DND-41 (cell line): ENCODE measurements at regions not wholly inside any gene's neighbourhood (a gene's known extent, or its start where the extent isn't known, plus 50 kb on each side); places are given as distances from the start of the nearest gene placed in this dataset.

Experiments used
- ATAC-seq: fragments of 200-7000 bp; cut with Tn5 transposase; 3 replicates; pipeline ENCODE4 v1.9.1; 2021; ENCODE audit warnings: low read depth; ENCODE audit not compliant: insufficient read depth
- DNase-seq: peaks from one replicate; pipeline ENCODE4 v3.0.0-alpha.2; 2020
- H2AFZ ChIP-seq: 2 replicates; pipeline ENCODE4 v1.6.0; 2012; ENCODE audit warnings: low read depth, low read length
- H3K27ac ChIP-seq: 2 replicates; pipeline ENCODE4 v1.5.1; 2012; ENCODE audit warnings: low read length, inconsistent platforms
- H3K27me3 ChIP-seq: fragments of 200-600 bp; sonication (generic); 2 replicates; pipeline ENCODE4 v1.6.0; 2012; ENCODE audit warnings: low read length, mild to moderate bottlenecking, inconsistent platforms; ENCODE audit not compliant: insufficient read depth, poor library complexity
- H3K36me3 ChIP-seq: 2 replicates; pipeline ENCODE4 v1.5.1; 2012; ENCODE audit warnings: low read length, inconsistent platforms; ENCODE audit not compliant: insufficient read depth
- H3K4me1 ChIP-seq: 2 replicates; pipeline ENCODE4 v1.5.1; 2012; ENCODE audit warnings: mild to moderate bottlenecking, low read length; ENCODE audit not compliant: insufficient read depth
- H3K4me2 ChIP-seq: 2 replicates; pipeline ENCODE4 v1.6.0; 2012; ENCODE audit warnings: mild to moderate bottlenecking, moderate library complexity, low read length, inconsistent platforms; ENCODE audit not compliant: insufficient read depth
- H3K4me3 ChIP-seq, 2 experiments: fragments of 200-600 bp in 1 of 2; shearing (Covaris generic) in 1 of 2; 2 replicates each; pipeline ENCODE4 v1.5.1; 2012 to 2016; ENCODE audit warnings: inconsistent platforms in 2 of 2, low read length in 2 of 2, mild to moderate bottlenecking in 2 of 2, low read depth in 1 of 2, moderate library complexity in 1 of 2
- H3K79me2 ChIP-seq: 2 replicates; pipeline ENCODE4 v1.6.0; 2012; ENCODE audit warnings: low read length, inconsistent platforms; ENCODE audit not compliant: insufficient read depth
- H3K9ac ChIP-seq: 2 replicates; pipeline ENCODE4 v1.6.0; 2012; ENCODE audit warnings: low read depth, mild to moderate bottlenecking, inconsistent platforms, low read length, moderate library complexity
- H3K9me3 ChIP-seq: 2 replicates; pipeline ENCODE4 v1.5.1; 2012; ENCODE audit warnings: low read length, moderate library complexity, mild to moderate bottlenecking, inconsistent platforms; ENCODE audit not compliant: insufficient read depth, severe bottlenecking
- H4K20me1 ChIP-seq: 2 replicates; pipeline ENCODE4 v1.6.0; 2012; ENCODE audit warnings: low read length; ENCODE audit not compliant: insufficient read depth
- EZH2 ChIP-seq: IDR thresholded peaks from 3 replicates; pipeline ENCODE4 v1.6.1; 2012; ENCODE audit warnings: borderline replicate concordance, low read depth, mild to moderate bottlenecking, moderate library complexity, low read length, inconsistent platforms; ENCODE audit not compliant: severe bottlenecking
- TF ChIP-seq, protein P1 (sequence below): IDR thresholded peaks from 2 replicates; pipeline ENCODE4 v1.5.1; 2012; ENCODE audit warnings: borderline replicate concordance, low read length, moderate library complexity, mild to moderate bottlenecking; ENCODE audit not compliant: poor library complexity, severe bottlenecking; ENCODE audit errors: extremely low read depth

DNA sequence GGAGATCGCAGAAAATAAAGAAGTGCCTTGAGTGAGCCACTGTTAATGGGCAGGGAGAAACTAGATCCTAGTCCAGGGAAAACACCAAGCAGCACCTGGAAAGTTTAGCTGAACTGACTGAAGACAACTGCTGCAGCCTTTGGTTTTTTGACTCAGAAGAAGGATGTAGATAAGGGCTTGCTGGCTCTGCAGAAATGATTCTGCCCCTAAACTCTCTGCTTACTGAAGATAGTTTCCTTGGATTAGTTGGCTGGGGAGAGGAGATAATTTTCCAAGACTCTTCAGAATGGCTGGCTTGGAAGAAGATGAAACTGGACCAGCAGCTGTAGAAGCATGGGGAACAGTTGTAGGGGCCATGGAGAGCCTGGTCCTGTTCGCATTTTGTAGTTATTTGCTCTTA is 471.8 kb downstream of the KDM4C start:
- H4K20me1 ChIP-seq = no peaks in the 10 kb centered on the region
- H3K27ac ChIP-seq = no peak overlapping the region
- H3K36me3 ChIP-seq = no peaks in the 10 kb centered on the region
- H3K9ac ChIP-seq = no peak overlapping the region
- H3K4me2 ChIP-seq = no peak overlapping the region
- H3K9me3 ChIP-seq = no peaks in the 10 kb centered on the region
- no peaks in the 10 kb centered on the region for H3K27me3 ChIP-seq
- H3K4me1 ChIP-seq = peaks cover 6% of the 10 kb centered on the region; the same call in 1 of the 2 replicates
- no peak overlapping the region for H2AFZ ChIP-seq
- no peak overlapping the region for H3K4me3 ChIP-seq
- DNase-seq (no peak), ATAC-seq (no peak)
- H3K79me2 ChIP-seq = no peaks in the 10 kb centered on the region
- TF ChIP-seq, protein P1, sequence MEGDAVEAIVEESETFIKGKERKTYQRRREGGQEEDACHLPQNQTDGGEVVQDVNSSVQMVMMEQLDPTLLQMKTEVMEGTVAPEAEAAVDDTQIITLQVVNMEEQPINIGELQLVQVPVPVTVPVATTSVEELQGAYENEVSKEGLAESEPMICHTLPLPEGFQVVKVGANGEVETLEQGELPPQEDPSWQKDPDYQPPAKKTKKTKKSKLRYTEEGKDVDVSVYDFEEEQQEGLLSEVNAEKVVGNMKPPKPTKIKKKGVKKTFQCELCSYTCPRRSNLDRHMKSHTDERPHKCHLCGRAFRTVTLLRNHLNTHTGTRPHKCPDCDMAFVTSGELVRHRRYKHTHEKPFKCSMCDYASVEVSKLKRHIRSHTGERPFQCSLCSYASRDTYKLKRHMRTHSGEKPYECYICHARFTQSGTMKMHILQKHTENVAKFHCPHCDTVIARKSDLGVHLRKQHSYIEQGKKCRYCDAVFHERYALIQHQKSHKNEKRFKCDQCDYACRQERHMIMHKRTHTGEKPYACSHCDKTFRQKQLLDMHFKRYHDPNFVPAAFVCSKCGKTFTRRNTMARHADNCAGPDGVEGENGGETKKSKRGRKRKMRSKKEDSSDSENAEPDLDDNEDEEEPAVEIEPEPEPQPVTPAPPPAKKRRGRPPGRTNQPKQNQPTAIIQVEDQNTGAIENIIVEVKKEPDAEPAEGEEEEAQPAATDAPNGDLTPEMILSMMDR = no peak
- TF ChIP-seq EZH2 = no peak

DNA sequence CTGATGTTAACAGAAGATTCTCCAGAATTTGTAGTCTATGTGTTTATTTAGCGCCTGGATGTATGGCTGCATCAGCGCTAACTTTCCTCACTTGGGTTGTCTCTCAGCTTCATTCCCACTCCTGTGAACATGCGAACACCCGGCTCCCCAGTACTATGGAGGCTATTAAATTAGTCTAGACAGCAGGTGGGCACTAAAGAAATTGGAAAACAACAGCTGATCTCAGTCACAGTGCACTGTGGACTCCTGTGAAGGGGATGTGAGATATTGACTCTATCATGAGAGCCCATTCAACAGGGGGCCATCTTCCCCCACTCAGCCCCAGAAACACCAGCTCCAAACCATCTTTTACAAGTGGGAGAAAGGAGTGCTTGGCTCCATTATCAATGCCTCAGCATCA is 471.0 kb downstream of the KDM4C start:
- no peak overlapping the region for H3K9ac ChIP-seq

DNA sequence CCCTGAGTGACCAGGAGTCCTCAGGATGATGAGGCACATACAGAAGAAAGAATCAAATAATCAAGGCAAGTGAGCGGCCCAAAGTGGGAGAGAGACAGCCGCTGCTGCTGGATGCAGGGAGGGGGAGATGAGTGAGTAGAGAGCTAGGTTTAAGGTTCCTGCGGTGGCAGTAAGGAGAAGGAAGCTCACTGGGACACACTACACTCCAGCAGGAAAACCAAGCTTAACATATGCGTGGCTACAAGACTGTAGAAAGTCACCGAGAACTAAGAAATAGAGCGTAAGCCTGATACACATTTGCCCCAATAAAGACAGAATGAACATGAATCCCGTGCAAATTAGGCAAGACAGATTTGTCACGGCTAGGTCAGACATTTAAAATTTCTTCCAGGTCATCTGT is 470.2 kb downstream of the KDM4C start:
- no peak overlapping the region for H2AFZ ChIP-seq
- no peaks in the 10 kb centered on the region for H3K36me3 ChIP-seq
- no peak overlapping the region for H3K27ac ChIP-seq
- H4K20me1 ChIP-seq = no peaks in the 10 kb centered on the region
- DNase-seq (no peak), ATAC-seq (no peak)
- H3K4me3 ChIP-seq = no peak overlapping the region
- H3K9ac ChIP-seq = no peak overlapping the region
- no peak overlapping the region for H3K4me2 ChIP-seq
- no peaks in the 10 kb centered on the region for H3K27me3 ChIP-seq
- no peaks in the 10 kb centered on the region for H3K79me2 ChIP-seq
- TF ChIP-seq, protein P1 = no peak
- TF ChIP-seq EZH2 = no peak
- no peaks in the 10 kb centered on the region for H3K9me3 ChIP-seq
- H3K4me1 ChIP-seq = peaks cover 6% of the 10 kb centered on the region; the same call in 1 of the 2 replicates

More for the DNA sequence above, 471.0 kb downstream of the KDM4C start:
- no peak overlapping the region for H3K4me3 ChIP-seq
- no peaks in the 10 kb centered on the region for H4K20me1 ChIP-seq
- H3K27ac ChIP-seq = no peak overlapping the region
- no peak for DNase-seq
- no peaks in the 10 kb centered on the region for H3K36me3 ChIP-seq
- no peak for TF ChIP-seq EZH2
- TF ChIP-seq, protein P1 = no peak
- peaks cover 6% of the 10 kb centered on the region; the same call in 1 of the 2 replicates for H3K4me1 ChIP-seq
- no peaks in the 10 kb centered on the region for H3K9me3 ChIP-seq
- H3K79me2 ChIP-seq = no peaks in the 10 kb centered on the region
- ATAC-seq = no peak
- H3K4me2 ChIP-seq = no peak overlapping the region
- no peak overlapping the region for H2AFZ ChIP-seq
- no peaks in the 10 kb centered on the region for H3K27me3 ChIP-seq

DNA sequence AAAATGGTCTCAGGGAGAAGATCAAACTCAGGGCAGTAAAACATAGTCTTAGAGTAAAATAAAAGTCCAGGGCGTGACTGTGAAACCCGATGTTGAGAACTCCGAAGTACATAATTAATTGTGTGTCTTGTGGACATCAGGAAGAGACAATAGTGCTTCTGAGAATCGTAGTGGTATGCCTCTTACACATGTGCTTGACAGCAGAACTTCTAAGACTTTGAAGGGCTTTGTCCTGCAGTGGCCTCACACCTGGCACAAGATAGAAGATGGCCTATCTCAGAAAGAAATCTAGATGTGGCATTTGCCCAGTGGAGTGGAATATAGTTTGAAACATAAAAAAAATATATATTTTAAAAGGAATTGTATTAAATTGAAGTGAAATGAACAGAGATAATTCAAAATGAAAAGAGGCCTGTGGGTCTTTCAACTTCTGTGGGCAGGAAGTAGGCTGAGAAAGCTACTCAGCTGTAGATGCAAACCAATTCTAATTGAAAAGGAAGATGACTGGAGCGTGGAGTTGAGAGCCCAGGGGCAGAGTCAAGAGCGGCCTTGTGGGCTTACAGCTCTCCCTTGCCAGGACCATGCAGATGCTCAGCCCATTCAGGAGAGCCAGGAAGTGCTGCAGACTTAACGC is 468.4 kb downstream of the KDM4C start:
- H3K27ac ChIP-seq = no peak overlapping the region
- no peak overlapping the region for H3K4me2 ChIP-seq
- peaks cover 6% of the 10 kb centered on the region; the same call in 1 of the 2 replicates for H3K4me1 ChIP-seq
- no peak overlapping the region for H2AFZ ChIP-seq
- no peak overlapping the region for H3K9ac ChIP-seq
- H3K27me3 ChIP-seq = no peaks in the 10 kb centered on the region
- ATAC-seq = peak; percentile 81
- H4K20me1 ChIP-seq = no peaks in the 10 kb centered on the region
- H3K4me3 ChIP-seq = no peak overlapping the region
- no peak for TF ChIP-seq EZH2
- TF ChIP-seq, protein P1 = no peak
- DNase-seq = peak; percentile 18
- H3K79me2 ChIP-seq = no peaks in the 10 kb centered on the region
- H3K36me3 ChIP-seq = no peaks in the 10 kb centered on the region
- H3K9me3 ChIP-seq = no peaks in the 10 kb centered on the region
